Keratinocyte (primary cell): ENCODE measurements at regions not wholly inside any gene's neighbourhood (a gene's known extent, or its start where the extent isn't known, plus 50 kb on each side); places are given as distances from the start of the nearest gene placed in this dataset.

Experiments
- DNase-seq: peaks from one replicate; pipeline ENCODE4 v3.0.0-alpha.2; 2011; ENCODE audit warnings: low read depth, missing footprints, low spot score
- FAIRE-seq: peaks from 2 replicates; lab custom pipeline; 2011; peaks lifted over from hg19 to GRCh38; lab: Jason Lieb, UNC
- H2AFZ ChIP-seq: 2 replicates; pipeline ENCODE4 v1.6.0; 2012; ENCODE audit warnings: low read length, control low read depth, inconsistent platforms; ENCODE audit not compliant: control insufficient read depth
- H3K27ac ChIP-seq: 2 replicates; pipeline ENCODE4 v1.5.1; 2011; ENCODE audit warnings: low read length; ENCODE audit not compliant: control insufficient read depth, insufficient read depth
- H3K27me3 ChIP-seq: 3 replicates; pipeline ENCODE4 v1.6.0; 2011; ENCODE audit warnings: low read length; ENCODE audit not compliant: control insufficient read depth, insufficient read depth; ENCODE audit errors: extremely low read depth
- H3K36me3 ChIP-seq, 2 experiments: 2 replicates in 1 of 2; 3 replicates in 1 of 2; pipeline ENCODE4 v1.5.1; 2011; ENCODE audit warnings: low read length in 2 of 2, mild to moderate bottlenecking in 1 of 2; ENCODE audit not compliant: control insufficient read depth in 2 of 2, insufficient read depth in 2 of 2; ENCODE audit errors: extremely low read depth in 1 of 2
- H3K4me1 ChIP-seq: 3 replicates; pipeline ENCODE4 v1.5.1; 2011; ENCODE audit warnings: low read length; ENCODE audit not compliant: control insufficient read depth, insufficient read depth; ENCODE audit errors: extremely low read depth
- H3K4me2 ChIP-seq: 3 replicates; pipeline ENCODE4 v1.6.0; 2011; ENCODE audit warnings: low read depth, low read length; ENCODE audit not compliant: control insufficient read depth, insufficient read depth; ENCODE audit errors: extremely low read depth
- H3K4me3 ChIP-seq, 3 experiments: fragments of 200-600 bp in 1 of 3; sonication (generic) in 1 of 3; 2 replicates in 2 of 3; 3 replicates in 1 of 3; pipeline ENCODE4 v1.5.1; 2011 to 2016; ENCODE audit warnings: low read length in 3 of 3, mild to moderate bottlenecking in 3 of 3, control low read depth in 2 of 3, inconsistent platforms in 1 of 3, low read depth in 1 of 3, mixed read lengths in 1 of 3, mixed run types in 1 of 3, moderate library complexity in 1 of 3; ENCODE audit not compliant: control insufficient read depth in 2 of 3, insufficient read depth in 2 of 3; ENCODE audit errors: extremely low read depth in 1 of 3
- H3K79me2 ChIP-seq: 2 replicates; pipeline ENCODE4 v1.6.0; 2012; ENCODE audit warnings: low read length; ENCODE audit not compliant: control insufficient read depth, insufficient read depth
- H3K9ac ChIP-seq: 3 replicates; pipeline ENCODE4 v1.6.0; 2011; ENCODE audit warnings: low read length; ENCODE audit not compliant: control insufficient read depth, insufficient read depth; ENCODE audit errors: extremely low read depth
- H3K9me1 ChIP-seq: 3 replicates; pipeline ENCODE4 v1.6.0; 2011; ENCODE audit warnings: low read length; ENCODE audit not compliant: control insufficient read depth, insufficient read depth; ENCODE audit errors: extremely low read depth
- H3K9me3 ChIP-seq: 2 replicates; pipeline ENCODE4 v1.5.1; 2012; ENCODE audit warnings: low read depth, low read length; ENCODE audit not compliant: control insufficient read depth
- H4K20me1 ChIP-seq: 3 replicates; pipeline ENCODE4 v1.6.0; 2011; ENCODE audit warnings: low read length; ENCODE audit not compliant: control insufficient read depth, insufficient read depth; ENCODE audit errors: extremely low read depth
- EZH2 ChIP-seq: IDR thresholded peaks from one replicate; pipeline ENCODE4 v1.6.1; 2012; ENCODE audit warnings: inconsistent platforms, mild to moderate bottlenecking, low read length, moderate library complexity
- dilution Hi-C: fragments of 300-500 bp; cut with MboI; formaldehyde crosslinking; loops from one replicate; pipeline ENCODE4 v1.7.0; 2020; ENCODE audit warnings: low sequenced_read_pairs; ENCODE audit not compliant: extremely low pct_ligation_motif_present
- TF ChIP-seq, protein P1 (sequence below), 3 experiments: IDR thresholded peaks in 1 of 3; conservative IDR thresholded peaks in 1 of 3; optimal IDR thresholded peaks in 1 of 3; 2 replicates in 2 of 3; 3 replicates in 1 of 3; pipeline versions ENCODE3 to v1.5.1; 2011; ENCODE audit warnings: low read length in 3 of 3, mild to moderate bottlenecking in 3 of 3, moderate library complexity in 2 of 3, control low read depth in 1 of 3, inconsistent platforms in 1 of 3; ENCODE audit not compliant: insufficient read depth in 2 of 3; ENCODE audit errors: extremely low read depth in 1 of 3

DNA sequence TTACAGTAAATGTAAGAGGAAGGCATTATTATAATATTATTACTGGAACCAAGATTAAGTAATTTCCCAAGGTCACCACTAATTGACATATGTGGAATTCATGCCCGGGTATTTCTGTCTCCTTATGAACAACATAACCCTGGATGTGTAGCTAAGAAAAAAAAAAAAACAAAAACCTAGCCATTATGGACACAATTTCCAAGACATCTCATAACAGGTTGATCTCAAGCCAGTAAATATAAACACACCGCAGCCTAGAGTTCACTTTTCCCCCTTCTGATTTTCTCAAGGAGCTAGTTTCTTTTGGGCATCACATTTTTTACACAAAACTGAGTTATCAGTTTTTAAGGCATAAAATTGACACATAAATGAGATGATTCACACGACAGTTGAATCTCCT lies 306.5 kb upstream of the RSPO3 start:
- no peaks in the 10 kb centered on the region for H3K79me2 ChIP-seq
- no peak overlapping the region for H3K27ac ChIP-seq
- no peaks in the 10 kb centered on the region for H3K36me3 ChIP-seq
- TF ChIP-seq, protein P1, sequence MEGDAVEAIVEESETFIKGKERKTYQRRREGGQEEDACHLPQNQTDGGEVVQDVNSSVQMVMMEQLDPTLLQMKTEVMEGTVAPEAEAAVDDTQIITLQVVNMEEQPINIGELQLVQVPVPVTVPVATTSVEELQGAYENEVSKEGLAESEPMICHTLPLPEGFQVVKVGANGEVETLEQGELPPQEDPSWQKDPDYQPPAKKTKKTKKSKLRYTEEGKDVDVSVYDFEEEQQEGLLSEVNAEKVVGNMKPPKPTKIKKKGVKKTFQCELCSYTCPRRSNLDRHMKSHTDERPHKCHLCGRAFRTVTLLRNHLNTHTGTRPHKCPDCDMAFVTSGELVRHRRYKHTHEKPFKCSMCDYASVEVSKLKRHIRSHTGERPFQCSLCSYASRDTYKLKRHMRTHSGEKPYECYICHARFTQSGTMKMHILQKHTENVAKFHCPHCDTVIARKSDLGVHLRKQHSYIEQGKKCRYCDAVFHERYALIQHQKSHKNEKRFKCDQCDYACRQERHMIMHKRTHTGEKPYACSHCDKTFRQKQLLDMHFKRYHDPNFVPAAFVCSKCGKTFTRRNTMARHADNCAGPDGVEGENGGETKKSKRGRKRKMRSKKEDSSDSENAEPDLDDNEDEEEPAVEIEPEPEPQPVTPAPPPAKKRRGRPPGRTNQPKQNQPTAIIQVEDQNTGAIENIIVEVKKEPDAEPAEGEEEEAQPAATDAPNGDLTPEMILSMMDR (optimal IDR thresholded peaks at IDR 0.05 in 1 of 3, IDR thresholded peaks at IDR 0.05 in 1 of 3, conservative IDR thresholded peaks at IDR 0.05 in 1 of 3; ENCODE audit: extremely low read depth in 1 of 3, insufficient read depth in 2 of 3, low read length in 3 of 3): no peak
- TF ChIP-seq EZH2: no peak
- H4K20me1 ChIP-seq: no peaks in the 10 kb centered on the region
- no peaks in the 10 kb centered on the region for H3K9me1 ChIP-seq
- no peaks in the 10 kb centered on the region for H3K9me3 ChIP-seq
- dilution Hi-C loops: no loop called here
- FAIRE-seq: no peak
- H3K4me2 ChIP-seq: no peak overlapping the region
- H3K27me3 ChIP-seq: peaks cover 6% of the 10 kb centered on the region
- no peak for DNase-seq
- H3K9ac ChIP-seq: no peak overlapping the region
- H2AFZ ChIP-seq: no peak overlapping the region
- H3K4me3 ChIP-seq: no peak overlapping the region
- H3K4me1 ChIP-seq: no peaks in the 10 kb centered on the region

- Histone ChIP-seq H3K27me3 (peaks cover 3% of the 10 kb centered on the region), H3K36me3 (no peaks in the 10 kb centered on the region), H3K9ac (no peak overlapping the region), H3K4me3 (no peak overlapping the region), H4K20me1 (no peaks in the 10 kb centered on the region), H3K27ac (no peak overlapping the region), H3K79me2 (no peaks in the 10 kb centered on the region), H3K9me3 (no peaks in the 10 kb centered on the region), H3K4me1 (no peaks in the 10 kb centered on the region), H2AFZ (no peak overlapping the region), H3K4me2 (no peak overlapping the region), H3K9me1 (no peaks in the 10 kb centered on the region)
- DNase-seq (no peak), FAIRE-seq (no peak)
- dilution Hi-C loops: no loop called here
- TF ChIP-seq, protein P1 (optimal IDR thresholded peaks at IDR 0.05 in 1 of 3, IDR thresholded peaks at IDR 0.05 in 1 of 3, conservative IDR thresholded peaks at IDR 0.05 in 1 of 3; ENCODE audit: extremely low read depth in 1 of 3, insufficient read depth in 2 of 3, low read length in 3 of 3): no peak
- TF ChIP-seq EZH2: no peak
Observed at GRCh38 chr6:126812651-126813050, 305.8 kb upstream of the RSPO3 start.
